Muscle of arm (tissue), 1 donor: ENCODE measurements at regions not wholly inside any gene's neighbourhood (a gene's known extent, or its start where the extent isn't known, plus 50 kb on each side); places are given as distances from the start of the nearest gene placed in this dataset.
"Not testable (repeated sequence)": the region's sequence is repeated elsewhere in the genome, so short reads cannot be mapped to it uniquely, and the experiment has no call there.

ENCODE experiments used
- DNase-seq: peaks from one replicate; pipeline ENCODE4 v3.0.0-alpha.2; 2013

DNA sequence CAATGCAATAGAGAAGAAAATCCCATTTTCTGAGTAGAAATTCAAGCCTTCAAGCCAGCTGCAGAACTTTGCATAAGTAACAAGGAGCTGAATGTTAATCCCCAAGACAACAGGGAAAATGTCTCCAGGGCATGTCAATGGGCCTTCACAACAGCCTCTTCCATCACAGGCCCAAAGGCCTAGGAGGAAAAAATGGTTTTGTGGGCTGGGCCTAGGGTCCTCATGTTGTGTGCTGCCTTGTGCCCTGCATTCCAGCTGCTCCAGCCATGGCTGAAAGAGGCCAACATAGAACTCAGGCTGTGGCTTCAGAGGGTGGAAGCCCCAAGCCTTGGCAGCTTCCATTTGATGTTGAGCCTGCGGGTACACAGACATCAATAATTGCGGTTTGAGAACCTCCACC is 1208.8 kb downstream of the PLA2G4A start:
- DNase-seq: not testable (repeated sequence)

DNA sequence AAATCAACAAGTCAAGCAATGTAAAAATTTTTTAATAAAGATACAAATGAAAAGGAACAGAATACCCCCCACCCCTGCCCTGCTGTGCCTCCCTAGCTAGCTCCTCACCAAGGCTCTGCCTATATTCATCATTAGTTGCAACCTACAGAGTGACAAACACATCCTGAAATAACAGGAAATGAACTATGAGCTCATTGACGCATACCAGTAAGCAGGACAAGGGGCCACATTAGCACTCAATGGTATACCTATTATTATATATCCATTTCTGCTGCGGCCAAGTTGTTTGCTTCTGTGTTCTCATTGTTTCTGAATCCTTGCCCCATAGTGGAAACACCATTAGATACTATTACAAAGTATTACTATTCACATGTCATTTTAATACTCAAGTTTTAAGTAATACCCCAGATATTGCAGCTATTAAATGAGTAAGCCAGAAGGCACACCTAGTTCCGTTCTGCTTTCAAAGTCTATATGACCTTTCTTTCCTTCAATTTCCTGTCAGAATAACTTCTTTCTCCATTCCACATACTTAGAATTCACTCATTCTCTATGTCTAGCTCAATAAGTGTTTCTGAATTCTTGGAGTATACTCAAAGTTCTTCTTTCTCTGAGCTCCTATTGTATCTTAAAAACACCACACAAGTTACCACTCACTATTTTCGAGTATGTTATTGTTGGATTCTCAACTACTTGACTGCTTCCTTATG is 1214.9 kb downstream of the PLA2G4A start:
- no peak for DNase-seq

DNA sequence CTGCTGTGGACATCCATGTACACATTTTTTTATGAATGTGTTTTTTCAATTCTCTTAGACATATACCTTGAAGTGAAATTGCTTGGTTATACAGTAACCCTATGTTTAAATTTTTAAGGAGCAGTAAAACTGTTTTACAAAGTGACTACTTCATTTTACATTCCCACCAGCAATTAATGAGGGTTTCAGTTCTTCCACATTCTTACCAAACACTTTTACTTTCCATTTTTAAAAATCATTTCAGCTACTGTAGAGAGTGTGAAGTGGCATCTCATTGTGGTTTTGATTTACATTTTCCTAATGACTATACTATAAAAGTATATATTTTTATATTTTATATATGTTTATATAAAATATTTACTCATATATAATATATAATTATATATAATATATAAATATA is 1221.5 kb downstream of the PLA2G4A start:
- no peak for DNase-seq

DNA sequence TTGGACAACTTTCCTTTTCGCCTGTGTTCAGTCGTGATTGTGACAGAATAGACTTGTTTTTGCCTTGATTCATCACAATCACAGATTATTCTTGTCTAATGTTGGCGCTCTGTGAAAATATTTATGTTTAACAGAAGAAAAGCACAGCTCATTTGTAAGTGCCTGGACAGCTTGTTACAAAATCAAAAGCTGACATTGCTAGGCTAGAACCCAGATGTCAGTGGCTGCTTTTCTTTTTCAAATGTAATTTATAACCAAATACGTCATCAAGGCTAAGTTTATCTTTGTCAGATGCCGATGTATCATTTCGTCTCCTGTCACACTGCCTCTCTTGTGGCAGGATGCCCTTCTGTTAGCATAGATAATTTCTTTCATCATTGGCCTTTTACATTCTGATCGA is 1227.3 kb downstream of the PLA2G4A start:
- no peak for DNase-seq

DNA sequence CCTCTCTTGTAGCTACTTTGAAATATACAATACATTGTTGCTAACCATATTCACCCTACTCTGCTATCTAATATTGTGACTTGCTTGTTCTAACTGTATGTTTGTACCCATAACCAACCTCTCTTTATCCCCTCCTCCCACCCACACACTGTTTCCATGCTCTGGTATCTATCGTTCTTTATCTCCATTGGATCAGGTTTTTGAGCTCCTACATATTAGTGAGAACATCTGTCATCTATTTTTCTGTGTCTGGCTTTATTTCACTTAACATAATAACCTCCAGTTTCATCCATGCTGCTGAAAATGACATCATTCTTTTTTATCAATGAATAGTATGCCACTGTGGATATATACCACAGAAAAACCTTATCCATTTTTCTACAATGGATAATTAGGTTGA is 1230.1 kb downstream of the PLA2G4A start:
- no peak for DNase-seq

DNA sequence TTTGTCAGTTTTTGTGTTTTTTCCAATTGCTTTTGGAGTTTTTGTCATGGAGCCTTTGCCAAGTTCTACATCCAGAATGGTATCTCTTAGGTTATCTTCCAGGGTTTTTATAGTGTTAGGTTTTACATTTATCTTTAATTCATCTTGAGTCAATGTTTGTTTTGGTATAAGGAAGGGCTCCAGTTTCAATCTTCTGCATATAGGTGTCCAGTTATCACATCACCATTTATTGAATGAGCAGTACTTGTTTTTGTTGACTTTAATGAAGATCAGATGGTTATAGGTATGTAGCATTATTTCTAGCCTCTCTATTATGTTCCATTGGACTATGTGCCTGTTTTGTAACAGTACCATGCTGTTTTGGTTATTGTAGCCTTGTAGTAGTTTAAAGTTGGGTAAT is 1233.1 kb downstream of the PLA2G4A start:
- no peak for DNase-seq

DNA sequence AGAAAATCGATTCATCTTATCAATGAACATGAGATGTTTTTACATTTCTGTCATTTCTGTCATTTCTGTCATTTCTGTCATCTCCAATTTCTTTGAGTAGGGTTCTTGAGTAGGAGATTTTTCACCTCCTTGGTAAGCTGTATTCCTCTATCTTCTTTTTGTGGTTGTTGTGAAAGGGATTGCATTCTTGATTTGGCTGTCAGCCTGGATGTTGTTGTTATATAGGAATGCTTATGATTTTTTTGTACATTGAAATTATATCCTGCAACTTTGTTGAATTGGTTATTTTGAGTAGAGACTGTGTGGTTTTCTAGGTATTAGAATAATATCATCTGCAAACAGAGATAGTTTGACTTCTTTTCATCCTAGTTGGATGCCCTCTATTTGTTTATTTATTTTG is 1233.7 kb downstream of the PLA2G4A start:
- no peak for DNase-seq

DNA sequence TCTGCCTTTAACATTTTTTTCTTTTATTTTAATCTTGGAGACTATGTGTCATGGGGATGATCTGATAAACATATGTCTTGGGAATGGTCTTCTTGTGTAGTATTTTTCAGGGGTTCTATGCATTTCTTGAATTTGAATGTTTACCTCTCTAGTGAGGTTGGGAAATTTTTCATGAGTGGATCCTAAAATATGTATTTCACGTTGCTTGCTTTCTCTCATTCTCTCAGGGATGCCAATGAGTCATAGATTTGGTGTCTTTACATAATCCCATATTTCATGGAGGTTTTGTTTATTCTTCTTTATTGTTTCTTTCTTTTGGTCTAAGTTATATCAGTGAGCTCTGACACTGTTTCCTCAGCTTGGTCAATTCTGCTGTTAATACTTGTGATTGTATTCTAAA is 1237.2 kb downstream of the PLA2G4A start:
- no peak for DNase-seq

DNA sequence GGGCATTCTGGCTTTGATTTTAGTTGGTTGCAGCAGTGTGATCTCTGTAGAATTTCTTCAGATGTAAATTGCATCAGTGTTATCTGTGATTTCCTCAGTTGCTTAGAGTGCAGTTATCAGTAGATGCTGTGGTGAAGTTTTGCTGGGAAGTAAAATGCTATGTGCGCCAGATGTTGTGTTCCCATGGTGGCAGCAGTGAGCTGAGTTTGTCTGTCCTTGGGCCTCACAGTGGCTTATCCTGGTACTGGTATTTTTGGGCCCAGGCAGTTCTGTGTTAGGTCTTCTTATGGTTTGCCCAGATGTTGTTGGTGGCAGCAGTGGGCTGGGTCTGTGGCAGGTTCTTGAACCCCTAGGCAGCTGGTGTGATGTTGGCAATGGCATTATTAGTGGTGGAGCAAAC is 1242.1 kb downstream of the PLA2G4A start:
- no peak for DNase-seq

DNA sequence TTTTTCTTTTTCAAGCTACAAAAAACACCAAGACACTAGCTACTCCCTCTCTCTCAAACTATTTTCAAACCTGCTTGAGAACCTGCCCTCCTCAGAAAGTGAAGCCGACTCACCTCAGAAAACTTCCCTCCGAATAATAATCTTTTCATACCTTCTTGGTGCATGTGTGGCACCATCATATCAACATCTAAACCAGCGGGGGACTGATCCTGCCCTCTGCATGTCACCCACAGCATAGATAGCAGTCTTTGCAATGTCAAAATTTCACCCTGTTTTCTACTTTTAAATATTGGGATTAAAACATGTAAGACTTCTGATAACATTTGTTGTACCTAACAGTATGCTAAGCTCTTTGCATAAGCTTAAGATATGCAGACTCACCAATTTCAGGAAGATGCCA is 1260.3 kb downstream of the PLA2G4A start:
- no peak for DNase-seq

DNA sequence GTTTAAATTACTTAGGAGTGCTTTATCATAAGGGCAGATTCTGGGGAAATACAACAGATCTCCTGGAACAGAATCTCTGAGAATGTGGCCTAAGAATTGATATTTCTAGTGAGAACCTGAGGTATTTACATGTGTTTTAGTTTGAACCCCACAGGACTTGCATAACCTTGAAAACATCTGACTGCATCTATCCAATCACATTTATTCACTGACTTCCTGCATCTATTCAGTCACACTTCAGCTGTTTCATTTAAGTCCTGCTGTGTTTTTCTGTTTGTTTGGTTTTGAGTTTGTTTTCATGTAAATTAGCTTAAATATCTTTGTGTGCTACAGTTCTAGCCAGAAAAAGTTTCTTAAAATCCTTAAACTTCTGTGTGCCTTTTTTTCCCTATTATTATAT is 1260.7 kb downstream of the PLA2G4A start:
- no peak for DNase-seq

DNA sequence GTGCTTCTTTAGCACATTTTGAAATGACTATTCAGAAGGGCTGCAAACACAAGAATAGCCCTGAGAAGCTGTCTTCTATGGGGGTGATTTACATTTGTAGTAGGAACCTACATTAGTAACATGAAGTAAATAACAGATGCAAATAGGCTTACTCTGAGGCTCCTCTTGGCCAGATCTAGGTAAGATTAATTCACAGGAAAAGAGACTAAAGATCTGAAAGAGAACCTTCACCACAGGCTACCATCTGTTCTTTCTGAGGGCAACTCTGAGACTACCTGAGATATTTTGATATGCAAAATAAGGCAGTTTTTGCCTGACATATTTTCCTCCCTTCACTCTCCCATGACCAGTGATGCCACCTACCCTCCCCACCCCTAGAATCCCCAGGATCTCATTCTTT is 1267.8 kb downstream of the PLA2G4A start:
- DNase-seq: no peak

DNA sequence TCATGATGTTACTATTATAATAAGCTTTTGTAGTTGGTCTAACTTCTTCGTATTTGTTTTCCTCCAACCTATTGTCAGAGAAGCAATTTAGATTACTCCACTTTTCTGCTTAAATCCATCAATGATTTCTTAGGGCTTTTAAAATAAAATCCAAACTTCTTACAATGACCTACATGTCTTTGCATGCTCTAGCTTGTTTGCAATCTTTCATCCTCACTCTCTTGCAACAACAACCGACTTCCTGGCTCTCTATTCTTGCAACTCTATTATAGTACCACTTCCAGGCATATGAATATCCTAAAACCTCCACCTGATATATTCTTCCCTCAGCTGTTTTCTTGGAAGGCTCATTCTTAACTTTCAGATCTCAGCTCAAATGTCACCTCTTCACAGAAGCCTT is 1288.7 kb downstream of the PLA2G4A start:
- DNase-seq: no peak

DNA sequence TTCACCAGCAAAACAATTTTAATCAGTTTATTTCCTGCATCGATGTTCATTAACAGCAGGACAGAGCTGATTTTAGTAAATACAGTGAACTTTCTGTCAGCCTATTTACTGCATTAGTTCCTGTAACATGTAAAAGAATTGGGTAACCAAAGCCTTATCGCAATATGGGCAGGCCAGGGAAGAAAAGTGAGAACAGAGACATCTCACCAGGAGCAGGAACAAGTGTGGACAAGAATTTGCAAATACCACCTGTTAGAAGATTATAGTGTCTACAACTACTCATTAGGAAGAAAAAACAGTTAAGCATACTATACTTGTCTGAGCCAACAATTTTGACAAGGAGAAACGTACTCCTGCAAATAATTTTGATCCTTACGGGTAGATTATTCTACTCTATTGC is 1293.9 kb downstream of the PLA2G4A start:
- DNase-seq: no peak

DNA sequence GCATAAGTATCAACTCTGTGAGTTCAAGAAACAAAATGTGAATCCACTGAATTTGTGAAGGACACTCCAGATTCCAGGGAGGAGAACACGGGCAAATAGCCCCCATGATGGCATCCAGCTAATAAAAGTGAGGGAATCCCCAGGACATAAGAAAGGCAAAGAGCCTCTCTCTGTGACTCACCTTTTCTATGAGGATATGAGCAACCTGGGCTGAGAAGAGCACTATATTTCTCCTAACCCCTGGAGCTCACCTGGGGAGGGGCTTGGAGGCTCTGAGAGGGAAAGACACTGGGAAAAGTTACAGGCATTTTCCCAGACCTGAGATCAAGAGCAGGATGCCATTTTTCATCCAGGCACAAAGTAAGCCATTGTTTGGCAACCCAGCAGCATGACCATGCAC is 1298.8 kb downstream of the PLA2G4A start:
- DNase-seq: no peak

DNA sequence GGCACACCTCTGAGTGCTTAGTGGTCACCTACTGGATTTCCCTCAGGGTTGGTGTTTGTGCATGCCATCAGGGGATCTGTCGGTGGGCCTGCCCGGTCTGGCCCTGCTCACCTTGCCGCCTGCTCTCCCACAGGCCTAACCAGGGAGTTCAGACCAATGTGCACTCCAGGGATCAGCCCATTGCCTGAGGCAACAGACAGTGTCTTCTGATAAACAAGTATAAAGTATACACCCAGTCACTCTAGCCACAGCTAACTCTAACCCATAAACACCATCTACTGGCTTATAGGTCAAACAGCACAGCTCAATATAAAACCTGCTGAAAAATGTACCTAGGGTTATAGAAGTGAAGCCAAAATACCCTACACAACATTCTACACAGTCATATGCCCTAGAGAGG is 1300.0 kb downstream of the PLA2G4A start:
- no peak for DNase-seq

DNA sequence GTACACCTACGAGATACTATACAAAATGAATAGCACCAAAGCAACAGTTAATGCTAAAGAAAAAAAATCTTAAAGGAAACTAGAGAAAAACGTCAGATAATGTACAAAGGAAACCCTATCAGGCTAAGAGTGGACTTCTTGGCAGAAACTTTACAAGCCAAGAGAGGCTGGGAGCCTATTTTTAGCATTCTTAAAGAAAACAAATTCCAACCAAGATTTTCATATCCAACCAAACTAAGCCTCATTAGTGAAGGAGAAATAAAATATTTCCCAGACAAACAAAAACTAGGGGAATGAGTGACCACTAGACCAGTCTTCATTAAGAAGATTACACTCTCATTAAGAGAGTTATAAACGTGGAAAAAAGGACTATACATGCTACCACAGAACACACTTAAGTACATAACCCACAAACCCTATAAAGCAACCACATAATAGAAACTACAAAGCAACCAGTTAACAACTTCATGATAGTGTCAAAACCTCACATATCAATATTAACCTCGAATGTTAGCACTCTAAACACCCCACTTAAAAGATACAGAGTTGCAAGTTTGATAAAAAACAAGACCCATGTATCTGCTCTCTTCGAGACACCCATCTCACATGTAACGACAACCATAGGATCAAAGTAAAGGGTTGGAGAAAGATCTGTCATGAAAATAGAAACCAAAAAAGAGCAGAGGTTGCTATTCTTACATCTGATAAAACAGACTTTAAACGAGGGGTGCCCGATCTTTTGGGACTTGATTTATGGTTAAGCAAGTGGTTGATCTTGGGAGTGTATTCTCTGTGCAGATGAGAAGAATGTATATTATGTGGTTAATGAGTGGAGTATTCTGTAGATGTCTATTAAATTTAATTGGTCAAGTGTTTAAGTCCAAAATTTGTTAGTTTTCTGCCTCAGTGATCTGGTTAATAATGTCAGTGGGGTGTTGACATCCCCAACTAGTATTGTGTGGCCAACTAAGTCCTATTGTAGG is 1301.4 kb downstream of the PLA2G4A start:
- DNase-seq: no peak

DNA sequence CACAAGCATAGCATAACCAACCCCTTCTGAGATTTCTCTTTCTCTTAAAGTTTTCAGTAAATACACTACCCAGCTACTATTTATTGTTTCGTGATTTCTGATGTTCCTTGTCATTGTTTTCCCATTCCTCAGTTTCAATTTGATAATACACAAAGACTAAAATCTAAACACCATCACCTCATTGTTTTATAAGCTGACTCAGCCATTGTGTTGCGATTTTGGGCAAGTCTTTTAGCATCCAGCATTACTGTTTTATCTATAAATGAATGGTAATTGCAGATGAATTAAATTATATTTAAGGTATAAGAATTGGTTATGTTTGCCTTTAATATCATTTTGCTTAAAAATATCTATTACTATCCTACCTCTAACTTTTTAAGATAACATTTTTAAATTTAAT is 1308.5 kb downstream of the PLA2G4A start:
- no peak for DNase-seq

DNA sequence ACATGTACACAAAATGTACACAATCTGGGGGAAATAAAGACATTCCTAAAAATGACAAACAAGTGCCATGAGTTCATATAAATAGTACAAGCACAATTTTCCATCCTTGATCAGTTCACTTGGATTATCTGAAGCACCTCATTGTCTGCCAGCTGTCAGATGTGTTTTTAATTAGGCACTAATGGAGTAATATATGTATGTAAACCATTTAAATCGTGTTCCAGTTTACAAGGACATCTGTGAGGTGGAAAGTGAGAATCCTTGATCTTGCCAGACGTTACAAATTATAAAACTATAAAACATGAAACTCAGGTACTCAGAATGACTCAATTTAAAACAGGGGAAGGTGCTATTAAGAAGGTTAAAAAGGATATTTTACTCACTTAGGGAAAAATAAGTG is 1312.2 kb downstream of the PLA2G4A start:
- no peak for DNase-seq

DNA sequence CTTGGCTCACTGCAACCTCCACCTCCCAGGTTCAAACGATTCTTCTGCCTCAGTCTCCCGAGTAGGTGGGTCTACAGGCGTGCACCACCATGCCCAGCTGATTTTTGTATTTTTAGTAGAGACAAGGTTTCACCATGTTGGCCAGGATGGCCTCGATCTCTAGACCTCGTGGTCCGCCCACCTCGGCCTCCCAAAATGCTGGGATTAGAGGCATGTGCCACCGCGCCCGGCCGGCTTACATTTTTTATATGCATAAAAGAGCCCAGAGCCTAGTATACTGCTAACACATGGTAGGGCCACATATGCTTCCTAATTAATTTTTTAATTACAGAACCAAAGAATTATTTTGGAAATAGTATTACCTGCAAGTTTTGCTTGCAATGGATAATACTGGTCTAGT is 1325.4 kb downstream of the PLA2G4A start:
- DNase-seq: no peak

DNA sequence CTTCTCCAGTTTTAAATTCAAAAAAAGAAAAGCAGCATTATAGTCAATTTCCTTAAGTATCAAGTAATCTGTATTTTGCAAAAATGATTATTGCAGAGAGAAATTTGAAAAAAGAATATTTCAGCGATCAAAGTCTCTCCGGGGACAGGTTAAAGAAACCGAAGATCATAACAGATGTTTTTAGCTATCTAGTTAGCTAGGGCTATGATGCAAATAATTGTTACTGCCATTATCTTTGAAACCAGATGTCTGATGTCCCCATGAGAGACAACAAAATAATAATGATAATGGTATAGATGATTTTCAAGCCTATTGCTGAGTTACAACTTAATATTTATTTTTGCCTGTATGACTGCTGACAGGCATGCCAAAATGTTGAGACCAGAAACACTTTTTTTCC is 1326.0 kb downstream of the PLA2G4A start:
- peak; percentile 36 for DNase-seq

DNA sequence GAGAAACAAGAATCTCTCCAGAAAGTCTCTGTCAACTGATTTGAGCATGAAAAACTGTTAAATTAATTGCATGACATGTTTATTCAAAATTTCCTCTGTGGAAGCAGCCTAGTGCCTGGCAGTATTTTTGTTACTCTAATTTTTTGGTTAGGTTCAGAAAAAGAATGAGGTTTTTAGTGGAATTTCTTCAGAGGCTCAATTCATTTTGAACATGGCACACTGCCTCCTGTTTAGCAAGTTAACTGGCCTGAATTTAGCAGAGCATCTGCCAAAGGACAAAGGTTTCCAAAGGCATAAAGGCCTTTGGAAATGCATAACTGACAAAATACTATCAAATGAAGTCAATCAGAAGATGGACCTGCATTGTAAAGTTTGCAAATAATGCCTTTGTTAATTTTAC is 1326.5 kb downstream of the PLA2G4A start:
- peak; percentile 59 for DNase-seq

DNA sequence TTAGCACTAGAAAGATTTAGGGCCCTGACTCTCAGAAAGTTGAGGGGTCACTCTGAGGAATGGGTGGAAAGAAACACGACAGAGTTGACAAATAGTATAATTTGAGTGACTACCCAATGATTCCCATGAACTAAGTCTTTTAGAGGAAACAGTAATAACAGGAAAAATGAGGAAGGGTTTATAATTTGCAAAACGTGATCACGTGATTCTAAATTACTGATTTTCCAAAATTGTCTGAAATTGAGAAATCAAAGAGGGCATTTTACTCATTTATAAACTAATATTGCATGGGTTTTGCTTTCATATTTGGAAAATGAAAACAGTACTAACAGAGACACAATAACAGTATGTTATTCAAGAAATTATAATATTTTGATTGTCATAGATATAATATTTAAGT is 1335.7 kb downstream of the PLA2G4A start:
- DNase-seq: no peak
